Activated T-cell treated with anti-CD3 and anti-CD28 coated beads, Interleukin-2, amount 50 U/mL, for 72 hours (primary cell): ENCODE measurements at regions not wholly inside any gene's neighbourhood (a gene's known extent, or its start where the extent isn't known, plus 50 kb on each side); places are given as distances from the start of the nearest gene placed in this dataset.

Experiments
- ATAC-seq, 2 donors: fragments of 150-1000 bp; cut with Tn5 transposase; replicated peaks in 1 of 2; 2 replicates each; pipeline ENCODE4 v1.10.0; 2021; ENCODE audit warnings: moderate library complexity in 2 of 2, mild to moderate bottlenecking in 1 of 2
- DNase-seq, 2 donors: peaks; one replicate each; pipeline ENCODE4 v3.0.0; 2021 to 2022; ENCODE audit warnings: mixed read lengths in 1 of 2
- H3K27ac Mint-ChIP-seq: one replicate; pipeline ENCODE4 v1.8.0; 2022; ENCODE audit warnings: mild to moderate bottlenecking, moderate library complexity, mixed read lengths
- H3K27me3 Mint-ChIP-seq: one replicate; pipeline ENCODE4 v1.8.0; 2022; ENCODE audit warnings: low read depth, mixed read lengths
- H3K36me3 Mint-ChIP-seq, 2 donors: one replicate each; pipeline ENCODE4 v1.8.0; 2022; ENCODE audit warnings: mixed read lengths in 2 of 2, mild to moderate bottlenecking in 1 of 2; ENCODE audit not compliant: insufficient read depth in 2 of 2
- H3K4me1 Mint-ChIP-seq: one replicate; pipeline ENCODE4 v1.8.0; 2022; ENCODE audit warnings: low read depth, mixed read lengths
- H3K4me3 Mint-ChIP-seq, 2 donors: one replicate each; pipeline ENCODE4 v1.8.0; 2022; ENCODE audit warnings: mild to moderate bottlenecking in 2 of 2, mixed read lengths in 2 of 2, moderate library complexity in 2 of 2
- H3K9me3 Mint-ChIP-seq, 2 donors: one replicate each; pipeline ENCODE4 v1.8.0; 2022; ENCODE audit warnings: mixed read lengths in 2 of 2

- peaks cover 14% of the 10 kb centered on the region for H3K27me3 Mint-ChIP-seq
- no peak overlapping the region for H3K27ac Mint-ChIP-seq
- no peaks in the 10 kb centered on the region for H3K9me3 Mint-ChIP-seq
- ATAC-seq (no peak), DNase-seq (no peak)
- no peaks in the 10 kb centered on the region for H3K4me1 Mint-ChIP-seq
- no peaks in the 10 kb centered on the region for H3K36me3 Mint-ChIP-seq
- H3K4me3 Mint-ChIP-seq, result no peak overlapping the region
These were observed 302.0 kb upstream of the STXBP5 start for GRCh38 chr6:146901940-146902816.

GRCh38 chr6:146902846-146903245 is 301.4 kb upstream of the STXBP5 start:
- H3K4me1 Mint-ChIP-seq, result no peaks in the 10 kb centered on the region
- no peak overlapping the region for H3K4me3 Mint-ChIP-seq
- no peak for ATAC-seq
- no peaks in the 10 kb centered on the region for H3K36me3 Mint-ChIP-seq
- DNase-seq, result no peak
- H3K27me3 Mint-ChIP-seq, result peaks cover 11% of the 10 kb centered on the region
- H3K9me3 Mint-ChIP-seq, result no peaks in the 10 kb centered on the region
- no peak overlapping the region for H3K27ac Mint-ChIP-seq

GRCh38 chr6:146903451-146903850 is 300.8 kb upstream of the STXBP5 start:
- no peaks in the 10 kb centered on the region for H3K9me3 Mint-ChIP-seq
- H3K27ac Mint-ChIP-seq, result no peak overlapping the region
- DNase-seq (no peak), ATAC-seq (no peak)
- H3K27me3 Mint-ChIP-seq, result peaks cover 9% of the 10 kb centered on the region
- no peak overlapping the region for H3K4me3 Mint-ChIP-seq
- H3K4me1 Mint-ChIP-seq, result no peaks in the 10 kb centered on the region
- H3K36me3 Mint-ChIP-seq, result no peaks in the 10 kb centered on the region

GRCh38 chr6:146904596-146904995 is 299.6 kb upstream of the STXBP5 start:
- DNase-seq (no peak), ATAC-seq (no peak)
- Mint-ChIP-seq H3K36me3 (no peaks in the 10 kb centered on the region), H3K4me3 (no peak overlapping the region), H3K4me1 (no peaks in the 10 kb centered on the region), H3K9me3 (no peaks in the 10 kb centered on the region), H3K27me3 (no peaks in the 10 kb centered on the region), H3K27ac (no peak overlapping the region)

- Mint-ChIP-seq H3K4me1 (peaks cover under 1% of the 10 kb centered on the region), H3K4me3 (no peak overlapping the region), H3K9me3 (no peaks in the 10 kb centered on the region), H3K36me3 (no peaks in the 10 kb centered on the region), H3K27me3 (no peaks in the 10 kb centered on the region), H3K27ac (no peak overlapping the region)
- no peak for DNase-seq
- no peak for ATAC-seq
These were observed 299.0 kb upstream of the STXBP5 start for GRCh38 chr6:146905181-146905704.

- H3K4me3 Mint-ChIP-seq, result no peak overlapping the region
- H3K27ac Mint-ChIP-seq, result no peak overlapping the region
- peaks cover 1% of the 10 kb centered on the region for H3K27me3 Mint-ChIP-seq
- H3K9me3 Mint-ChIP-seq, result peaks cover 0 to 2% of the 10 kb centered on the region in 2 donors
- DNase-seq, result no peak
- H3K36me3 Mint-ChIP-seq, result no peaks in the 10 kb centered on the region
- H3K4me1 Mint-ChIP-seq, result peaks cover 18% of the 10 kb centered on the region
- no peak for ATAC-seq
These were observed 295.4 kb upstream of the STXBP5 start for GRCh38 chr6:146908786-146909185.

GRCh38 chr6:146909376-146909775 is 294.8 kb upstream of the STXBP5 start:
- Mint-ChIP-seq H3K4me3 (no peak overlapping the region), H3K36me3 (peaks cover 0 to 2% of the 10 kb centered on the region in 2 donors), H3K27me3 (peaks cover 7% of the 10 kb centered on the region), H3K9me3 (peaks cover 0 to 2% of the 10 kb centered on the region in 2 donors), H3K27ac (no peak overlapping the region), H3K4me1 (peaks cover 24% of the 10 kb centered on the region)
- no peak for ATAC-seq
- no peak for DNase-seq

GRCh38 chr6:146909886-146910285 is 294.3 kb upstream of the STXBP5 start:
- Mint-ChIP-seq H3K27ac (no peak overlapping the region), H3K27me3 (peaks cover 7% of the 10 kb centered on the region), H3K4me3 (no peak overlapping the region), H3K36me3 (peaks cover 0 to 2% of the 10 kb centered on the region in 2 donors), H3K4me1 (peaks cover 29% of the 10 kb centered on the region), H3K9me3 (peaks cover 0 to 2% of the 10 kb centered on the region in 2 donors)
- ATAC-seq, result no peak
- DNase-seq, result no peak

- peaks cover 36% of the 10 kb centered on the region for H3K4me1 Mint-ChIP-seq
- peaks cover 0 to 2% of the 10 kb centered on the region in 2 donors for H3K36me3 Mint-ChIP-seq
- peaks cover 7% of the 10 kb centered on the region for H3K27me3 Mint-ChIP-seq
- no peak overlapping the region for H3K4me3 Mint-ChIP-seq
- ATAC-seq (no peak), DNase-seq (no peak)
- no peak overlapping the region for H3K27ac Mint-ChIP-seq
- H3K9me3 Mint-ChIP-seq, result peaks cover 0 to 2% of the 10 kb centered on the region in 2 donors
These were observed 293.6 kb upstream of the STXBP5 start for GRCh38 chr6:146910611-146911010.

- H3K36me3 Mint-ChIP-seq, result peaks cover 0 to 2% of the 10 kb centered on the region in 2 donors
These were observed 292.5 kb upstream of the STXBP5 start for GRCh38 chr6:146911635-146912215.

GRCh38 chr6:146912730-146913685 is 291.2 kb upstream of the STXBP5 start:
- Mint-ChIP-seq H3K27ac (no peak overlapping the region), H3K4me3 (no peak overlapping the region), H3K36me3 (peaks cover 0 to 2% of the 10 kb centered on the region in 2 donors), H3K27me3 (peaks cover 7% of the 10 kb centered on the region), H3K4me1 (peaks cover 42% of the 10 kb centered on the region), H3K9me3 (peaks cover 1 to 2% of the 10 kb centered on the region in 2 donors)
- DNase-seq, result no peak
- no peak for ATAC-seq

More at GRCh38 chr6:146911635-146912215, 292.5 kb upstream of the STXBP5 start:
- DNase-seq (no peak), ATAC-seq (no peak)
- peaks cover 42% of the 10 kb centered on the region for H3K4me1 Mint-ChIP-seq
- H3K27ac Mint-ChIP-seq, result no peak overlapping the region
- no peak overlapping the region for H3K4me3 Mint-ChIP-seq
- H3K9me3 Mint-ChIP-seq, result peaks cover 0 to 2% of the 10 kb centered on the region in 2 donors
- H3K27me3 Mint-ChIP-seq, result peaks cover 7% of the 10 kb centered on the region

GRCh38 chr6:146913842-146914488 is 290.3 kb upstream of the STXBP5 start:
- H3K9me3 Mint-ChIP-seq, result peaks cover 1 to 2% of the 10 kb centered on the region in 2 donors
- peak overlapping the region; percentile 26 to 47 for H3K4me3 Mint-ChIP-seq
- H3K36me3 Mint-ChIP-seq, result peaks cover 0 to 2% of the 10 kb centered on the region in 2 donors
- H3K4me1 Mint-ChIP-seq, result peaks cover 42% of the 10 kb centered on the region
- peak overlapping the region; percentile 33 for H3K27ac Mint-ChIP-seq
- ATAC-seq (peak; percentile 60 to 75), DNase-seq (peak; percentile 18 to 31)
- peaks cover 7% of the 10 kb centered on the region for H3K27me3 Mint-ChIP-seq
